RWPE1 (cell line): ENCODE measurements at regions not wholly inside any gene's neighbourhood (a gene's known extent, or its start where the extent isn't known, plus 50 kb on each side); places are given as distances from the start of the nearest gene placed in this dataset.

Source experiments
- CTCF ChIA-PET: fragments of 350-600 bp; sonication (Branson Sonifier 250); formaldehyde crosslinking; extraction: SDS; loops from one replicate; lab custom pipeline; 2021; lab: Yijun Ruan, JAX
- POLR2A ChIA-PET: fragments of 400-600 bp; formaldehyde crosslinking; extraction: SDS; loops from one replicate; lab custom pipeline; 2020; ENCODE audit warnings: antibody characterized with exemption; ENCODE audit not compliant: low non-redundant PET; lab: Yijun Ruan, JAX
- DNase-seq: peaks from one replicate; pipeline ENCODE4 v3.0.0; 2012; ENCODE audit warnings: low spot score
- H3K27ac ChIP-seq: fragments of 450-650 bp; 2 replicates; pipeline ENCODE4 v1.5.1; 2017
- CTCF ChIP-seq: fragments of 450-650 bp; conservative IDR thresholded peaks from 2 replicates; pipeline ENCODE4 v1.5.1; 2017; ENCODE audit warnings: low read depth, mild to moderate bottlenecking

DNA sequence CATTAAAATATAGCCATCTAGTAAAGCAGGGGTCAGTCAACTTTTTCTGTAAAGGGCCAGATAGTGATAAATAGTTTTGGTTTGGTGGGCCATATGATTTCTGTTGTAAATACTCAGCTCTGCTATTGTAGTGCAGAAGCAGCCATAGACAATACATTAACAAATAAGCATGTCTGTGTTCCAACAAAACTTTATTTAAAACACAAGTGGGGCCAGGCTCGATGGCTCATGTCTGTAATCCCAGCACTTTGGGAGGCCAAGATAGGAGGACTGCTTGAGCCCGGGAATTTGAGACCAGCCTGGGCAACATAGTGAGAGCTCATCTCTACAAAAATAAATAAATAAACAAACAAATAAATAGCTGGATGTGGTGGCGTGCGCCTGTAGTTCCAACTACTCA is 60.8 kb upstream of the TANC2 start:
- CTCF ChIA-PET, result interaction anchor here (1.0 kb wide), 1 partner anchor 8 kb away, joined by 3 read pairs; no protein-coding TSS in a partner anchor
- TF ChIP-seq CTCF, result no peak
- no peak for DNase-seq
- POLR2A ChIA-PET, result no interaction called here
- no peak overlapping the region for H3K27ac ChIP-seq

DNA sequence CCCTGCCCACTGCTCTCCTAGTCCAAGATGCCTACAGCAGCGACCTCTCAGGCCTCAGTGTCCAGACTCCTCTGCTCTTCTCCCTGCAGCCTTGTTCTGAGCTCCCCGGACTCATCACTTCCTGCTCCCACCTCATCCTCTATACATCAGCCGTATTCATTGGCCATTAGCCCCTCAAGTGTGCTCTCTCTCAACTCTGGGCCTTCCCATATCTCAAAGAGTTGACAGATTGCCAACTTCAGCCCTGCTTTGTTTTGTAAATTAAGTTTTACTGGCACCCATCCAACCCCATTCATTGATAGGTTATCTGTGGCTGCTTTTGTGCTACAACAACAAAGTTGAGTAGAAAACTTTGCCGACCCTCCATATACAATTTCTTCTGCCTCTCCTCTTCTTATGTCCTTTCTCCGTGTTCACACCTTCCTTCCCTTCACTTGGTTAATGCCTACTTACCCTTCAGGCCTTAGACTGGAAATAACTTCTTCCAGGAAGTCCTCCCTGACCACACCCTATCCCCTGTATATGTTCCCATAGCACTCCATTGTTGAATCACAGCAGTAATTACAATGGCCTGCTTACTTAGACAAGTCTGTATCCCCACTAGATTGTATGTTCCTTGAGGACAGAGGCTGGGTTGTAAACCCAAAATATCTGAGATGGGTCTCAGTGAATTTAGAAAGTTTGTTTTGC is 63.4 kb upstream of the TANC2 start:
- no peak overlapping the region for H3K27ac ChIP-seq
- POLR2A ChIA-PET, result no interaction called here
- CTCF ChIA-PET, result no interaction called here
- no peak for TF ChIP-seq CTCF
- no peak for DNase-seq

DNA sequence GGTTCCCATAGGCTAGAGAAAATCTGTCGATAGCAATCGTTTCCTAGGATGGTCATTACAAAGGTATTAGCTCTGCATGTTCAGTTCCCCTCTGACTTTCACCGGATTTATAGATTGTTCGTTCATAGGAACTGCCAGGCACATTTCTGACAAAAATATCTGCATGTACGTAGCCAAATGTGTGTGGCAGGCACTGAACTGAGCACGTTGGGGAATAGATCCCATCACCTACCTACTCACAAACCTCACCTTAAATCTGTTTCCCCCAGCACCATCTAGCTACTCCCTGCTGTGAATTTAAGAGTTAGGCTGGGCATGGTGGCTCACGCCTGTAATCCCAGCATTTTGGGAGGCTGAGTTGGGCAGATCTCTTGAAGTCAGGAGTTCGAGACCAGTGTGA is 64.5 kb upstream of the TANC2 start:
- ChIA-PET POLR2A (no interaction called here), CTCF (no interaction called here)
- no peak for DNase-seq
- TF ChIP-seq CTCF, result no peak
- H3K27ac ChIP-seq, result no peak overlapping the region

GRCh38 chr17:62900096-62900495 is 65.9 kb upstream of the TANC2 start:
- DNase-seq, result no peak
- ChIA-PET POLR2A (no interaction called here), CTCF (interaction anchor here (0.7 kb wide), 1 partner anchor 551 kb away, joined by 5 read pairs; no protein-coding TSS in a partner anchor)
- H3K27ac ChIP-seq, result no peak overlapping the region
- no peak for TF ChIP-seq CTCF

GRCh38 chr17:62899361-62899760 is 66.7 kb upstream of the TANC2 start:
- no peak for DNase-seq
- no peak for TF ChIP-seq CTCF
- POLR2A ChIA-PET, result no interaction called here
- CTCF ChIA-PET, result interaction anchor here (0.6 kb wide), 1 partner anchor 176 kb away, joined by 3 read pairs; no protein-coding TSS in a partner anchor
- H3K27ac ChIP-seq, result no peak overlapping the region

DNA sequence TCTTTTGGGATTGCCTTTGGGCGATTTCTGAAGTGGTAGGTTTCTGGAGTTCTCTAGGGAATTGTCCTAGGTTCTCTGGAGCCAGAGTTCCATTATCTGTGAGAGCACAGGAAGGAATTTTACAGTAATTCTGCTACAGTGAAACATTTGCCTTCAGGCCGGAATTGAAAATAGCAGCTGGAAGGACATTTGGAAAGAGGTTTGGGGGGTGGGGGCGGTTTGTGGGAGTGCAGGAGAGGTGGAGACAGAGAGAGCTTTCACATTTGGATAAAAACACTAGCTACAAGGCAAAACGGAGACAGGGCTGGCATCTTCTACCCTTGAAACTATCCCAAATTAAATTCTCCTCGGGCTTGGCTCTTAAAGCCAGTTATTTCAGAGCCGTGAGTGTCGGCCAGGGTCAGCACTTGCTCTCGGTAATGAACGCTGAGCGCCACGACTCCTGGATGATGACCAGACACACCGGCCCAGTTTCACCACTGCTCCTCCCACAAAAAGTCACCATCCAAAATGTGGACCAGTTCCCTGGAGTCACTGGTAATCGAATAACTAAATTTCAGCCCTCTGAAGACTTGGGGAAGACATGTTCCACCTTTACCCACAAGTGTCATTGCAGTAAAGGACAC is 67.7 kb upstream of the TANC2 start:
- TF ChIP-seq CTCF, result no peak
- POLR2A ChIA-PET, result no interaction called here
- CTCF ChIA-PET, result interaction anchor here (0.7 kb wide), 1 partner anchor 476 kb away, joined by 3 read pairs; no protein-coding TSS in a partner anchor
- H3K27ac ChIP-seq, result no peak overlapping the region
- DNase-seq, result no peak
